Astrocyte of the hippocampus (primary cell): ENCODE measurements at regions not wholly inside any gene's neighbourhood (a gene's known extent, or its start where the extent isn't known, plus 50 kb on each side); places are given as distances from the start of the nearest gene placed in this dataset.
"Not testable (repeated sequence)": the region's sequence is repeated elsewhere in the genome, so short reads cannot be mapped to it uniquely, and the experiment has no call there.

Experiments used
- DNase-seq: peaks from one replicate; pipeline ENCODE4 v3.0.0; 2011; ENCODE audit warnings: low read depth, low spot score

GRCh38 chr13:62450759-62451158, 1035.1 kb upstream of the PCDH20 start:
- no peak for DNase-seq

DNA sequence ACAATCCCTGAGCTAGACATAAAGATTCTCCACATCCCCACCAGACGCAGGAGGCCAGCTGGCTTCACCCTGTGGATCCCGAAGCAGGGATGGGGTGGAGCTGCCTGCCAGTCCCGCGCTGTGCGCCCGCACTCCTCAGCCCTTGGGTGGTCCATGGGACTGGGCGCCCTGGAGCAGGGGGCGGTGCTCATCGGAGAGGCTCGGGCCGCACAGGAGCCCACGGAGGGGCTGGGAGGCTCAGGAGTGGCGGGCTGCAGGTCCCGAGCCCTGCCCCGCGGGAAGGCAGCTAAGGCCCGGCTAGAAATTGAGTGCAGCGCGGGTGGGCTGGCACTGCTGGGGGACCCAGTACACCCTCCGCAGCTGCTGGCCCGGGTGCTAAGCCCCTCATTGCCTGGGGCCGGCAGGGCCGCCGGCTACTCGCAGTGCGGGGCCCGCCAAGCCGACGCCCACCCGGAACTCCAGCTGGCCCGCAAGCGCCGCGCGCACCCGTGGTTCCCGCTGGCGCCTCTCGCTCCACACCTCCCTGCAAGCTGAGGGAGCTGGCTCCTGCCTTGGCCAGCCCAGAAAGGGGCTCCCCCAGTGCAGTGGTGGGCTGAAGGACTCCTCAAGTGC, 1032.2 kb upstream of the PCDH20 start:
- not testable (repeated sequence) for DNase-seq

GRCh38 chr13:62444805-62445204, 1029.2 kb upstream of the PCDH20 start:
- no peak for DNase-seq

DNA sequence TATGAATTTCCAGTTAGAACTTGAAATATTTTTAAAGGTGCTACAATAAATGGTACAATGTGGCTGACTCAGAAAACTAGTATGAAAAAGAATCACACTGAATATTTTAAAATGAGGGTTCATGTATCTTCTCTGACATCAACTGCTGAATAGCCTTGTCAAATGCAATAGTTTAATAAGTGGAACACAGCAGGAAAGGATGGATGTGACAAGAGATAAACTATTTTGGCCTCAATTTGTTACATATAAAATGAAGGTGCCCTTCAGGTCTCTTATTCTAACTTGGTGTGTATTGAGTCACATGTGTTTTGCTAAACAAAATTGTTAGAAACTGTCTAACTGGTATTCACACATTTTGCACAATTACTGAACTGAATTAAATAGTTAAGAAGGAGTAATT, 1018.4 kb upstream of the PCDH20 start:
- DNase-seq, result no peak

DNA sequence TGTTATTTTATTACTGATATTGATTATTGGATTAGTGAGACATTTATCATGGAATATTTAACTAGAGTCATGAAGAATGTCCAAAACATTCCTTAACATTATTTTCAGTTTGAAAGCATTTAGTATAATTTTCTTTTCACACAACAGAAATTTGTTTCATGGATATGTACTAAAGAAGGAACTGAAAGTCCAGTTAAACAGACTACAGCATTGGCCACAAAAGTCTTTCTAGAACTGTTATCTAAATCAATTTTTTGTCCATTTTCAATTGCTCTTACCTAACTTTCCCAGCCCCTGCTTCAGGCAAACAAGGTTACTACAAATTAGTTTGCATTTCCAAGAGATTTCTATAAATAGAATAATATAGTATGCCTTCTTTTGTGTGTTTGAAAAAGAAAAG, 1018.0 kb upstream of the PCDH20 start:
- no peak for DNase-seq

- DNase-seq, result no peak
These were observed 1017.3 kb upstream of the PCDH20 start for GRCh38 chr13:62432906-62433305.

DNA sequence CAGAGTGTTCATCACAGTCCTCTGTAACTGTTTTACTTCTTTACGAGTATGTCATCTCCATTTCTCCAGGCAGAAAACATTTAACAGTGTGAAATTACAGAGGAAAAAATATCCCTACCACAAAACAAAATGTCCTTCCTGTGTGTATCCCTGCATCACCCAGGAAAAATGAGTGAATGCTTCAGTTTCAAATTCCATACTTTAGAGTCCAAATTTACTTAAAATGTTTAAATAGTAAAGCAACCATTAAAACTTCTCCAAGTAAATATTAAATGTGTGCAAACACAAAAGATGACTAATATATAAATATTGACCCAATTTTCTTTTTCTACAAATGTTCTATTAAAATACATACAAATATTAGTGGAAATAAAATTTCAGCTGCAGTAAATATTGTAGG, 1016.6 kb upstream of the PCDH20 start:
- no peak for DNase-seq

GRCh38 chr13:62431852-62432251, 1016.2 kb upstream of the PCDH20 start:
- DNase-seq, result no peak

DNA sequence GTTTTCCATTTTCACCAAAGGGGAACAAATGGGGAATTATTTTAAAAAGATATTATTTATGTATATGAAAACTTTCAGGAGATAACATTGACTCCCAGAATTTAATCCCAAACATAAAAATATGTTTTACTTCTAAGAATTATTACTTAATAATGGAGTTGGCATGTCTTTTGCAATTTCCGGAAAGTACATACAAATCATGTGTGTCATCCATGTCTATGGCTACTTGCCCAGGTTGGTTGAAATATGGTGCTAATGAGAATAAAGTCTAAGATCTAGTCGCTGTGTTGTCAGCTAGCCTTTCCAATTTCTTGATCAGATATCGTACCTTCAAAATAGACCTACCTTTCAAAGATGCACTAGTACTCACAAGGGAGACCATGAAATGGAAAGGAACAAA, 1003.2 kb upstream of the PCDH20 start:
- DNase-seq, result no peak

- DNase-seq, result no peak
These were observed 1002.7 kb upstream of the PCDH20 start for GRCh38 chr13:62418376-62418775.

- no peak for DNase-seq
These were observed 992.2 kb upstream of the PCDH20 start for GRCh38 chr13:62407871-62408270.

- no peak for DNase-seq
These were observed 972.9 kb upstream of the PCDH20 start for GRCh38 chr13:62388515-62388914.

GRCh38 chr13:62387647-62388046, 972.0 kb upstream of the PCDH20 start:
- peak; percentile 18 for DNase-seq

- DNase-seq, result not testable (repeated sequence)
These were observed 963.6 kb upstream of the PCDH20 start for GRCh38 chr13:62379241-62379640.

GRCh38 chr13:62377838-62378237, 962.2 kb upstream of the PCDH20 start:
- no peak for DNase-seq

GRCh38 chr13:62375653-62376052, 960.0 kb upstream of the PCDH20 start:
- no peak for DNase-seq

- no peak for DNase-seq
These were observed 956.1 kb upstream of the PCDH20 start for GRCh38 chr13:62371737-62372136.

- DNase-seq, result not testable (repeated sequence)
These were observed 952.3 kb upstream of the PCDH20 start for GRCh38 chr13:62367971-62368370.

GRCh38 chr13:62360609-62361008, 945.0 kb upstream of the PCDH20 start:
- DNase-seq, result no peak

DNA sequence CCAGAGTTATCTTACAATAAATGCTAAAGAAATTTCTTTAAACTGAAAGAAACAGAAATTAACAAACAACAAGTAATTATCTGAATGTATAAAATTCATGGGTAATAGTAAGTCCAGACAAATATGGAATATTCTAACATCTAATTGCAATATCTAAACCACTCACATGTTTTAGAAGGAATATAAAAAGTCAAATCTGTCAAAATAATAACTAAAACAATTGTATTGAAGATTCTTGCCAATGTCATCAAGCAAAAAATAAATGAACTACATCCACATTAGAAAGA, 942.9 kb upstream of the PCDH20 start:
- DNase-seq, result no peak

DNA sequence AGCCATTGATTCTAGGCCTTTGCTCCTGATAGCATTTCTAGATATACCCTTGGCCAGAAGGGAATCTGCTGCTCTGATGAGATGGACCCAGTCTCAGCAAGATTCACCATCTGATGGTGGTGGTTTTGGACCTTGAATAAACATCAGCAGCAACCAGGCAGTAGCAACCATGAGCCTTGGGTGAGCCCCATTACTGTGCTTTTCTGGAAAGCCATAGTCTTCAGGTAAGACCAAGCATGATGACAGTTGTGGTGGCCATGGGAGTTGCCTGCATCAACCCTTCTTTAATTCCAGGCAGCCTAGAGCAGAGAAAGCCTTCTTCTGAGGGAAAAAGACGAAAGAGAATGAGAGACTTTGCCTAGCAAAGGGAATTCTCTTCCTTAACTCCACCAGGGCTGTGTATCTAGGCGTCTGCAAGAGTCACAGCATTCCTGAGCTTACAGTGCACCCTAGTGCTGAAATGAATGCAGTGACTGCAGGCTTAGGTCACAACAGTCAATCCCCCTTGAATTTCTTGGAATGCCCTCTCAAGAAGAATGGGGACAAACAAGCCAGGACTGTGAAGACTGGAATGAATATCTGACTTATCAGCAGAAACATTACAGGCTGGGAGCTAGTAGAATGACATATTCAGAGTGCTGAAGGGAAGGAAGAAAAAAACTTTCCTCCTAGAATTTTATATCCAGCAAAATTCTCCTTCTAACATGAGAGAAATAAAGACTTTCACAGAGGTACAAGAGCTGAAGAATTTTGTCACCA, 942.4 kb upstream of the PCDH20 start:
- DNase-seq, result peak; percentile 68

GRCh38 chr13:62356977-62357376, 941.3 kb upstream of the PCDH20 start:
- peak; percentile 17 for DNase-seq

DNA sequence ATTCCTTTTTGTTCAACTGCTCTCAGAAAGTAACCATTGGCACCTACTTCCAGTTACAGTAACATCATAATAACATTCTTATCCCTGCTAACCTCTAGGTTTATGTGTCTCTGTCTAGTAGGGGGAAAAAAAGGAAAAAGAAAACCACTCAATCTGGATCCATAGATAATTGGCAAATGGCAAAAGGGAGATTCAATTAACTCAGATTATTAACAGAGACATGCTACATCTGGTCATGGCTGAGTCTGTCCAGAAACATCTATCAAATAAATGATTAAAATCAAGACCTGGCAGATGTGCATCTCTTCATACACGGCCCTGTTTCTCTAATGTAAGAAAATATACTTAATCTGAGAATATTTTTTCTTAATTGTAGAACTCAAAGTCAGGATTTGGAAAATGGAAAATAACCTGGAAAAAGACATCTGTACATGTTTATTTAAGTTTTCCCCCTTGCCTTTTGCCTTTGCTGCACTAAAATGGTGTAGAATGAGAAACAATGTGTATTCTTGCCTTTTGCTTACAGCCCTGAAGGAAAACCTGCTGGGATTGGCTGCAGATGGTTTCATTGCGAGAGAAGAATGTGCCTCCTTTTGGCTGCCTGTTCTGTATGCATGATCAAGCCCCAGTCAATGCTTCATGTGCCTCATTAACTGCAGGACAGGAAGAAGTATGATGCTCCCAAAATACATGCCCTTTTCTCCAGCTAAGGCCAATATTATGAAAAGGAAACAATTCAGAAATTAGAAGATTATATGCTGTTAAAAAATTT, 921.6 kb upstream of the PCDH20 start:
- DNase-seq, result peak; percentile 5
